Choroid plexus epithelial cell (primary cell): ENCODE measurements at regions not wholly inside any gene's neighbourhood (a gene's known extent, or its start where the extent isn't known, plus 50 kb on each side); places are given as distances from the start of the nearest gene placed in this dataset.

ENCODE experiments used
- DNase-seq: peaks from one replicate; pipeline ENCODE4 v3.0.0-alpha.2; 2010; ENCODE audit warnings: low read depth
- H3K4me3 ChIP-seq: 2 replicates; pipeline ENCODE4 v1.5.1; 2011; ENCODE audit warnings: low read depth, mild to moderate bottlenecking, control low read depth, low read length, moderate library complexity
- TF ChIP-seq, protein P1 (sequence below): conservative IDR thresholded peaks from 2 replicates; pipeline ENCODE4 v1.5.1; 2011; ENCODE audit warnings: low read depth, mild to moderate bottlenecking, control low read depth, inconsistent platforms, low read length, moderate library complexity

GRCh38 chr6:12392490-12392889 is 102.3 kb downstream of the EDN1 start:
- DNase-seq: no peak
- TF ChIP-seq, protein P1, sequence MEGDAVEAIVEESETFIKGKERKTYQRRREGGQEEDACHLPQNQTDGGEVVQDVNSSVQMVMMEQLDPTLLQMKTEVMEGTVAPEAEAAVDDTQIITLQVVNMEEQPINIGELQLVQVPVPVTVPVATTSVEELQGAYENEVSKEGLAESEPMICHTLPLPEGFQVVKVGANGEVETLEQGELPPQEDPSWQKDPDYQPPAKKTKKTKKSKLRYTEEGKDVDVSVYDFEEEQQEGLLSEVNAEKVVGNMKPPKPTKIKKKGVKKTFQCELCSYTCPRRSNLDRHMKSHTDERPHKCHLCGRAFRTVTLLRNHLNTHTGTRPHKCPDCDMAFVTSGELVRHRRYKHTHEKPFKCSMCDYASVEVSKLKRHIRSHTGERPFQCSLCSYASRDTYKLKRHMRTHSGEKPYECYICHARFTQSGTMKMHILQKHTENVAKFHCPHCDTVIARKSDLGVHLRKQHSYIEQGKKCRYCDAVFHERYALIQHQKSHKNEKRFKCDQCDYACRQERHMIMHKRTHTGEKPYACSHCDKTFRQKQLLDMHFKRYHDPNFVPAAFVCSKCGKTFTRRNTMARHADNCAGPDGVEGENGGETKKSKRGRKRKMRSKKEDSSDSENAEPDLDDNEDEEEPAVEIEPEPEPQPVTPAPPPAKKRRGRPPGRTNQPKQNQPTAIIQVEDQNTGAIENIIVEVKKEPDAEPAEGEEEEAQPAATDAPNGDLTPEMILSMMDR: no peak
- no peak overlapping the region for H3K4me3 ChIP-seq

DNA sequence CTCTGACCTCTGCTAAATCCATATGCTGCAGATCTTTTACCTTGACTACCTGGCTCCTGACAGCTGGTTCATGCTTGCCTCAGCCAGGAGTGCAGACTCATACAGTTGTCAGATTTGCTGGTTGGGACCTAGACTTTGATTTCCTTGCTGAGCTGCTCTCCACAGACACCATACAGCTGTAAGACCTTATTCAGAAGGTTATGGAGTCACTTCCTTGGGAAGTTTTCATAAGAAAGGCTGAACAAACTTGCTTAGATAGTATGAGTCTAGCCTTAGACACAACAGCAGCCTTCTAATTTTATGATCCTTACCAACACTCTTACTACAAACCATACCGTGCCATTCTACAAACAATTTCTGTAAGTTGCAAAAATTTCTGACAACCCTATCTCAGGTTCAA is 102.9 kb downstream of the EDN1 start:
- H3K4me3 ChIP-seq: no peak overlapping the region
- TF ChIP-seq, protein P1: no peak
- no peak for DNase-seq

DNA sequence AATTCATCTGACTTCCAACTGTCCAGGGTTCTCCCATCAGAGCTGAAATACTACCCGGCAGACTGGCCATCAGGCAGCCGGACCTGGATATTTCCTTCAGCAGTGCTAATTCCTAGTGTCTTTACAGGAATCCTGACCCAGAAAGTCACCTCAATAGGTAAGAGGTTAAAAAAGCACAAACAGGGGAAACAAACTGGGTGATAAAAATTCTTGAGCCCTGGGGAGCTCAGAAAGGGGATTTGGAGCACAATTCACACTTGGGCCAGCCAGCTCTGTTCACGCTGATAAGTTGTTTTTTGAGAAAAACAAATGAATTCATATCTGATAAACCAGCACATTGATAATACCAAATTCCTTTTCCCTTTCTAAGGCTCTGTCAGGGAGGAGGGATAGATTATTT is 104.0 kb downstream of the EDN1 start:
- H3K4me3 ChIP-seq: no peak overlapping the region

DNA sequence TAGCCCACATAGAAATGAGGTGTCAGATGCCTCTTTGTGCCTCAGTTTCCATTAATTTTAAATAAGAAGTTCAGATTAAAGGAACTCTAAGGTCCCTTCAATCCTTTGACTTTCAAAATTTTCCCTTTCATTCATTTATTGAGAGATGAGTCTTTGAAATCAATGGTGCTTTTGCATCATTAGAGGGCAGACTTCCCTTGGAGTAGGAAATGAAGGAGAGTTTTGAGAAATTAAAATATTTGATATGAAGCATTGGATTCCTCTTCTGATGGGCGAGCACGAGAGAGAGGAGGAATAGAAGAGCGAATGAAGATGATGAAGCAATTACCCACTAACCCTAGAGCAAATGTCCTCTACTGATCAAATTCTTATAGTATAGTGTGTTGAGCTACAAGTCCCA is 105.7 kb downstream of the EDN1 start:
- DNase-seq: peak; percentile 41
- TF ChIP-seq, protein P1: peak; percentile 47

More for the DNA sequence above, 104.0 kb downstream of the EDN1 start:
- TF ChIP-seq, protein P1: no peak
- DNase-seq: no peak

GRCh38 chr6:12401200-12401599 is 111.0 kb downstream of the EDN1 start:
- TF ChIP-seq, protein P1: no peak
- no peak for DNase-seq
- H3K4me3 ChIP-seq: no peak overlapping the region

More for the DNA sequence above, 105.7 kb downstream of the EDN1 start:
- no peak overlapping the region for H3K4me3 ChIP-seq

GRCh38 chr6:12403201-12403826 is 113.2 kb downstream of the EDN1 start:
- TF ChIP-seq, protein P1: no peak
- DNase-seq: peak; percentile 54
- H3K4me3 ChIP-seq: no peak overlapping the region

DNA sequence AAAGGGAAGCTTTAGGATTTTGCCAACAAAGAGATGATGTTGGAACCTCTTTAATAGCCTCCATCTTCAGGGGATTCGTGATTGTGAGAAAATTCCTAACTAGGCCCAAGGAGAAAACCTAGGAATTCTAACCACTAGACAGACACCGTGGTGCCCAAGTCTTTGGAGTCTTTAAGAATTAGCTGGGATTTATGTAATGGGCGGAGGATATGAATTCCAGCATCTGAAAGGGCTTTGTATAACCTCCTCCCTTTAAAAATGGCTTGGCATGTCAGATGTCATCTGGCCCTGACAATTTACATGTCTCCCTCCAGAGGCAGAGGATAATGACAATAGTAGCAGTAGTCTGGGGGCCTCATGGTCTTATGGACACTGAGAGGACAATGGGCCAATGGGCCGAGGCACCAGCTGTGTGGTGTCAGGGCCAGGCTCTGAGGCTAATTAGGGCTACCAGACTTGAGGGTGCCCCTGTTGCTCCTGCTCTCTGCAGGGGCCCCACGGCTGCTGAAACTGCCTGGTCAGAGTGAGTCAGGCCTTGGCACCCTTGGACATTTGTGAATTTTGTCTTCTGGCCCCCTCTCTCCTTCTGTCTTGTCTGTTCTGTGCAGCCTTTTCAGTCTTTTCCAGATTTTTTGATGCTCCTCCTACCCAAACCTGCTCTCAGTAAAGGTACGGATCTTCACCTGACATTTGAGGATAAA is 113.9 kb downstream of the EDN1 start:
- DNase-seq: no peak
- H3K4me3 ChIP-seq: no peak overlapping the region
- TF ChIP-seq, protein P1: no peak
